Esophagus (tissue), 2 donors: ENCODE measurements at regions not wholly inside any gene's neighbourhood (a gene's known extent, or its start where the extent isn't known, plus 50 kb on each side); places are given as distances from the start of the nearest gene placed in this dataset.
"Not testable (repeated sequence)": the region's sequence is repeated elsewhere in the genome, so short reads cannot be mapped to it uniquely, and the experiment has no call there.

Experiments
- H3K27ac ChIP-seq, 2 donors: one replicate each; pipeline ENCODE4 v1.5.1; 2013; ENCODE audit warnings: low read depth in 2 of 2, mild to moderate bottlenecking in 2 of 2, inconsistent platforms in 1 of 2, low read length in 1 of 2, moderate library complexity in 1 of 2
- H3K27me3 ChIP-seq, 2 donors: one replicate each; pipeline ENCODE4 v1.6.1; 2013; ENCODE audit warnings: low read length in 2 of 2, control low read depth in 1 of 2, mild to moderate bottlenecking in 1 of 2; ENCODE audit not compliant: insufficient read depth in 2 of 2, control insufficient read depth in 1 of 2
- H3K36me3 ChIP-seq, 2 donors: one replicate each; pipeline ENCODE4 v1.6.1; 2013; ENCODE audit warnings: low read length in 1 of 2; ENCODE audit not compliant: control insufficient read depth in 2 of 2, insufficient read depth in 2 of 2
- H3K4me1 ChIP-seq, 2 donors: one replicate each; pipeline ENCODE4 v1.6.1; 2013; ENCODE audit warnings: low read length in 1 of 2; ENCODE audit not compliant: control insufficient read depth in 2 of 2, insufficient read depth in 2 of 2
- H3K4me3 ChIP-seq, 2 donors: one replicate each; pipeline ENCODE4 v1.5.1; 2013; ENCODE audit warnings: low read length in 2 of 2, mild to moderate bottlenecking in 2 of 2, low read depth in 1 of 2, moderate library complexity in 1 of 2
- H3K9me3 ChIP-seq, 2 donors: one replicate each; pipeline ENCODE4 v1.6.1; 2013; ENCODE audit warnings: mild to moderate bottlenecking in 2 of 2, low read depth in 1 of 2, low read length in 1 of 2, moderate library complexity in 1 of 2; ENCODE audit not compliant: control insufficient read depth in 2 of 2, insufficient read depth in 1 of 2
- WGBS, 2 donors: extraction: QIAGEN DNeasy Blood & Tissue Kit; methylation state at CpG; one replicate each; pipeline ENCODE4 v1.1.7; 2013; 5-methylcytosine and 5-hydroxymethylcytosine counted together
- donor health status: healthy with polysubstance abuse.
- donor health status: Bipolar disorder and iron deficiency.

DNA sequence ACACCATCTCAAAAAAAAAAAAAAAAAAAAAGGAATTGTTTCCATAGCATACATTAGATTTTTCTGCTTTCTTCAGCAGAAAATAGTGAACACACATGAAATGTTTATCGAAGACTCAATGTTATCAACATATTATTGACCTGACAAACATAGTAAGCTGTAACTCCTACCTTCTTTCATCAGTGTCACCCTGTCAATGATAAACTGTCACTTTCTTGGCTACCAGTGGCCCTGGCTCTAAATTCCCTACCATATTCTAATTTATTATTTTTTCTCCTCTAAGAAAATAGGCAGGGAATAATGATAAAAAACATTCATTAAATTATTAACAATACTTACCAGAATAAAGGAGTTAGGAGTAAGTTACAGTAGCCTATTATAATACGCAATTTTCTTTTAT is 127.3 kb upstream of the KLHL1 start:
- no peaks in the 10 kb centered on the region for H3K4me1 ChIP-seq
- WGBS, 2 donors, result 72 to 89% methylated on average over 2 of the region's 2 CpGs
- H3K36me3 ChIP-seq, result no peaks in the 10 kb centered on the region
- H3K27me3 ChIP-seq, result no peaks in the 10 kb centered on the region
- H3K4me3 ChIP-seq, result no peak overlapping the region
- no peak overlapping the region for H3K27ac ChIP-seq
- peaks cover 0 to 5% of the 10 kb centered on the region in 2 donors for H3K9me3 ChIP-seq

- H3K27ac ChIP-seq, result no peak overlapping the region
- no peaks in the 10 kb centered on the region for H3K36me3 ChIP-seq
- H3K4me1 ChIP-seq, result no peaks in the 10 kb centered on the region
- no peaks in the 10 kb centered on the region for H3K9me3 ChIP-seq
- no peaks in the 10 kb centered on the region for H3K27me3 ChIP-seq
- no peak overlapping the region for H3K4me3 ChIP-seq
- WGBS, 2 donors, result 92 to 95% methylated on average over 6 of the region's 6 CpGs
Observed at GRCh38 chr13:70223911-70224310, 115.7 kb upstream of the KLHL1 start.

DNA sequence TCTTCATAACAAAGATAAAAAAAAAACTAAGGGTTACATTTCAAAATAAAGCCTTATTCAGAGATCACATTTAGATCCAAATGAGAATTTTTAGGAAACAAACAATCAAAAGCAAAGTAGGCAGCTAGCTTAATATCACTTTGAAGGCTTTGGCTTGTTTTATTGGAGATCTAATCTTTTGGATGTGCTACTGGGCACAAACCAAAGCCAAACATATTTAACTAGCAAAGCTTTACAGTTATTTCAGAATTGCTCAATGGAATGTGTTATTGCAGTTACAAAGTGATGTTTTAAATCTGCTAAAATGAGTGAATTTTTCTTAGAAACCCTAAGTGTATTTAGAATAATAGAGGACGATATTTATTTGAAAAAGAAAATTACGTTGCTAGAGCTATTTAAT is 114.7 kb upstream of the KLHL1 start:
- Histone ChIP-seq H3K4me3 (no peak overlapping the region), H3K36me3 (no peaks in the 10 kb centered on the region), H3K27ac (no peak overlapping the region), H3K9me3 (no peaks in the 10 kb centered on the region), H3K27me3 (no peaks in the 10 kb centered on the region), H3K4me1 (no peaks in the 10 kb centered on the region)
- 73 to 84% methylated on average over 2 of the region's 2 CpGs for WGBS, 2 donors

- Histone ChIP-seq H3K36me3 (no peaks in the 10 kb centered on the region), H3K4me3 (no peak overlapping the region), H3K27ac (no peak overlapping the region), H3K9me3 (no peaks in the 10 kb centered on the region), H3K27me3 (no peaks in the 10 kb centered on the region), H3K4me1 (no peaks in the 10 kb centered on the region)
- 87 to 91% methylated on average over 3 of the region's 3 CpGs for WGBS, 2 donors
Observed at GRCh38 chr13:70218618-70219017, 110.4 kb upstream of the KLHL1 start.

GRCh38 chr13:70208968-70209367 is 100.7 kb upstream of the KLHL1 start:
- H3K9me3 ChIP-seq, H3K27me3 ChIP-seq, H3K4me3 ChIP-seq, H3K36me3 ChIP-seq, H3K27ac ChIP-seq, H3K4me1 ChIP-seq: not testable (repeated sequence)
- 83 to 85% methylated on average over 11 of the region's 11 CpGs for WGBS, 2 donors

GRCh38 chr13:70206671-70207070 is 98.4 kb upstream of the KLHL1 start:
- Histone ChIP-seq H3K27me3 (no peaks in the 10 kb centered on the region), H3K4me3 (no peak overlapping the region)

GRCh38 chr13:70203661-70204229 is 95.5 kb upstream of the KLHL1 start:
- Histone ChIP-seq H3K4me1 (no peaks in the 10 kb centered on the region), H3K27ac (no peak overlapping the region), H3K4me3 (no peak overlapping the region), H3K27me3 (no peaks in the 10 kb centered on the region), H3K9me3 (peaks cover 0 to 4% of the 10 kb centered on the region in 2 donors), H3K36me3 (no peaks in the 10 kb centered on the region)
- WGBS, 2 donors, result 92 to 96% methylated on average over 5 of the region's 5 CpGs

More at GRCh38 chr13:70206671-70207070, 98.4 kb upstream of the KLHL1 start:
- Histone ChIP-seq H3K36me3 (no peaks in the 10 kb centered on the region), H3K27ac (no peak overlapping the region), H3K4me1 (no peaks in the 10 kb centered on the region), H3K9me3 (peaks cover 0 to 4% of the 10 kb centered on the region in 2 donors)

DNA sequence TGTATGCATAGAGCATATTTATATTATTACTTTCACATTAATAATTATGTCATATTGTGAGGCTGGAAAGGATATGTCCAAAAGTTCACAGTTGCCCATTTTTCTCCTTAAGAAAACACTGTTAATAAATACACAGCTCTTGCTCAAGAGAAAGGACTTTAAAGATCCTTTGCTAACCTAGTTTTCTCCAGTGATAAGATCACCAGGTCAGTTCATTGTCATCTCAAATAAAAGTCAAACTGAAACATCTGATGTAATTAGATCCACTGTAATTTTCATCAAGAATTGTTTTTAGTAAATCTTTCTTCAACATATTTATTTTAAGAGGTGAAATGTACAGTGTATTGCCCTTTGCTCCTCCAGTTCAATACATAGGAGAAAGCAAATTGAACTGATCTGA is 82.8 kb upstream of the KLHL1 start:
- H3K9me3 ChIP-seq, result no peaks in the 10 kb centered on the region
- no peaks in the 10 kb centered on the region for H3K4me1 ChIP-seq
- no peak overlapping the region for H3K4me3 ChIP-seq
- no peak overlapping the region for H3K27ac ChIP-seq
- no peaks in the 10 kb centered on the region for H3K27me3 ChIP-seq
- no peaks in the 10 kb centered on the region for H3K36me3 ChIP-seq

GRCh38 chr13:70189981-70190380 is 81.7 kb upstream of the KLHL1 start:
- WGBS, 2 donors, result 64 to 70% methylated on average over 2 of the region's 2 CpGs
- Histone ChIP-seq H3K36me3 (no peaks in the 10 kb centered on the region), H3K4me3 (no peak overlapping the region), H3K9me3 (no peaks in the 10 kb centered on the region), H3K27ac (no peak overlapping the region), H3K4me1 (no peaks in the 10 kb centered on the region), H3K27me3 (no peaks in the 10 kb centered on the region)

- Histone ChIP-seq H3K27ac (no peak overlapping the region), H3K9me3 (no peaks in the 10 kb centered on the region), H3K4me3 (no peak overlapping the region), H3K27me3 (no peaks in the 10 kb centered on the region), H3K4me1 (no peaks in the 10 kb centered on the region), H3K36me3 (no peaks in the 10 kb centered on the region)
- WGBS, 2 donors, result 74 to 83% methylated on average over 2 of the region's 2 CpGs
Observed at GRCh38 chr13:70188567-70188966, 80.3 kb upstream of the KLHL1 start.
